ENCODE measurements at regions not wholly inside any gene's neighbourhood (a gene's known extent, or its start where the extent isn't known, plus 50 kb on each side); places are given as distances from the start of the nearest gene placed in this dataset.

- Mint-ChIP-seq H3K27ac (no peak overlapping the region), H3K4me1 (no peaks in the 10 kb centered on the region), H3K9me3 (ENCODE audit: insufficient read depth) (peaks cover 4% of the 10 kb centered on the region), H3K27me3 (peaks cover 8% of the 10 kb centered on the region), H3K4me3 (no peak overlapping the region)
- Histone ChIP-seq H2AFZ (ENCODE audit: insufficient read depth, low read depth, low read length, poor library complexity, severe bottlenecking) (no peak overlapping the region), H3K36me3 (replicated peaks in 1 of 2; ENCODE audit: control extremely low read depth in 1 of 2, control insufficient read depth in 1 of 2, extremely low read depth in 1 of 2, insufficient read depth in 2 of 2, low read length in 1 of 2) (no peaks in the 10 kb centered on the region), H3K4me1 (ENCODE audit: control insufficient read depth in 2 of 2, insufficient read depth in 2 of 2, low read length in 2 of 2) (no peaks in the 10 kb centered on the region), H3K4me2 (replicated peaks; ENCODE audit: low read depth, low read length, poor library complexity, severe bottlenecking) (no peak overlapping the region), H4K20me1 (ENCODE audit: control insufficient read depth, insufficient read depth, low read length, poor library complexity, severe bottlenecking) (no peaks in the 10 kb centered on the region), H3K9me3 (ENCODE audit: control extremely low read depth in 1 of 3, control insufficient read depth in 2 of 3, insufficient read depth in 1 of 3, low read length in 2 of 3) (peaks cover 0 to 16% (median 4%) of the 10 kb centered on the region in 3 donors), H3K27me3 (replicated peaks in 1 of 4; ENCODE audit: control extremely low read depth in 1 of 4, control insufficient read depth in 3 of 4, insufficient read depth in 4 of 4, low read length in 3 of 4) (peaks cover 0 to 5% (median 0%) of the 10 kb centered on the region in 4 experiments), H3K79me2 (ENCODE audit: control insufficient read depth, insufficient read depth, low read length) (no peaks in the 10 kb centered on the region), H3K27ac (ENCODE audit: low read length in 2 of 2) (no peak overlapping the region), H3K4me3 (ENCODE audit: control extremely low read depth in 1 of 5, extremely low read depth in 1 of 5, insufficient read depth in 1 of 5, low read depth in 2 of 5, low read length in 4 of 5) (no peak overlapping the region), H3K9ac (ENCODE audit: low read length) (no peak overlapping the region)
- intact Hi-C loops (cut with micrococcal nuclease), result no loop called here
- CTCF ChIA-PET, result interaction anchor here (1.5 to 2.5 kb wide), 2 partner anchors 12 to 16 kb away, joined by 4 to 11 read pairs; no protein-coding TSS in a partner anchor
- TF ChIP-seq CTCF (IDR thresholded peaks at IDR 0.05), result no peak
- no peak for TF ChIP-seq EZH2 (IDR thresholded peaks at IDR 0.05; ENCODE audit: borderline replicate concordance, insufficient read depth, low read depth, low read length, poor library complexity, severe bottlenecking)
- DNase-seq (no peak), ATAC-seq (ENCODE audit: low read depth) (no peak)
- WGBS (ENCODE audit: insufficient coverage), result 71% methylated on average over 8 of the region's 8 CpGs
- POLR2A ChIA-PET, result no interaction called here
Measured at GRCh38 chr1:5526385-5526750, 465.9 kb downstream of the NPHP4 start.

- peaks cover 0 to 5% (median 0%) of the 10 kb centered on the region in 4 experiments for H3K27me3 ChIP-seq (replicated peaks in 1 of 4; ENCODE audit: control extremely low read depth in 1 of 4, control insufficient read depth in 3 of 4, insufficient read depth in 4 of 4, low read length in 3 of 4)
- Mint-ChIP-seq H3K27me3 (peaks cover 11% of the 10 kb centered on the region), H3K4me1 (no peaks in the 10 kb centered on the region), H3K4me3 (no peak overlapping the region), H3K27ac (no peak overlapping the region), H3K9me3 (ENCODE audit: insufficient read depth) (peaks cover 4% of the 10 kb centered on the region)
- 94% methylated on average over 27 of the region's 27 CpGs for WGBS (ENCODE audit: insufficient coverage)
- CTCF ChIA-PET, result interaction anchor here (1.5 to 2.5 kb wide), 2 partner anchors 12 to 15 kb away, joined by 4 to 11 read pairs; no protein-coding TSS in a partner anchor
- H3K4me3 ChIP-seq (ENCODE audit: control extremely low read depth in 1 of 5, extremely low read depth in 1 of 5, insufficient read depth in 1 of 5, low read depth in 2 of 5, low read length in 4 of 5), result no peak overlapping the region
- DNase-seq (no peak), ATAC-seq (ENCODE audit: low read depth) (no peak)
- no peaks in the 10 kb centered on the region for H3K36me3 ChIP-seq (replicated peaks in 1 of 2; ENCODE audit: control extremely low read depth in 1 of 2, control insufficient read depth in 1 of 2, extremely low read depth in 1 of 2, insufficient read depth in 2 of 2, low read length in 1 of 2)
- no peaks in the 10 kb centered on the region for H4K20me1 ChIP-seq (ENCODE audit: control insufficient read depth, insufficient read depth, low read length, poor library complexity, severe bottlenecking)
- H3K27ac ChIP-seq (ENCODE audit: low read length in 2 of 2), result no peak overlapping the region
- no peaks in the 10 kb centered on the region for H3K4me1 ChIP-seq (ENCODE audit: control insufficient read depth in 2 of 2, insufficient read depth in 2 of 2, low read length in 2 of 2)
- no peaks in the 10 kb centered on the region for H3K79me2 ChIP-seq (ENCODE audit: control insufficient read depth, insufficient read depth, low read length)
- POLR2A ChIA-PET, result no interaction called here
- no peak for TF ChIP-seq CTCF (IDR thresholded peaks at IDR 0.05)
- no peak for TF ChIP-seq EZH2 (IDR thresholded peaks at IDR 0.05; ENCODE audit: borderline replicate concordance, insufficient read depth, low read depth, low read length, poor library complexity, severe bottlenecking)
- no peak overlapping the region for H3K9ac ChIP-seq (ENCODE audit: low read length)
- intact Hi-C loops (cut with micrococcal nuclease), result no loop called here
- no peak overlapping the region for H2AFZ ChIP-seq (ENCODE audit: insufficient read depth, low read depth, low read length, poor library complexity, severe bottlenecking)
- H3K4me2 ChIP-seq (replicated peaks; ENCODE audit: low read depth, low read length, poor library complexity, severe bottlenecking), result no peak overlapping the region
- peaks cover 0 to 16% (median 4%) of the 10 kb centered on the region in 3 donors for H3K9me3 ChIP-seq (ENCODE audit: control extremely low read depth in 1 of 3, control insufficient read depth in 2 of 3, insufficient read depth in 1 of 3, low read length in 2 of 3)
Measured at GRCh38 chr1:5525597-5526384, 466.4 kb downstream of the NPHP4 start.
